ENCODE measurements at regions not wholly inside any gene's neighbourhood (a gene's known extent, or its start where the extent isn't known, plus 50 kb on each side); places are given as distances from the start of the nearest gene placed in this dataset.

- no peak overlapping the region for H2AFZ ChIP-seq (ENCODE audit: low read length)
Observed at GRCh38 chr4:137300776-137301175, 231.5 kb downstream of the PCDH18 start.

GRCh38 chr4:137299281-137299680 is 233.0 kb downstream of the PCDH18 start:
- H4K20me1 ChIP-seq (ENCODE audit: insufficient read depth, low read depth, low read length): no peaks in the 10 kb centered on the region
- H3K4me3 ChIP-seq (ENCODE audit: low read length): no peak overlapping the region
- no peaks in the 10 kb centered on the region; the same call in 1 of the 2 replicates for H3K9me2 ChIP-seq (replicated peaks; ENCODE audit: insufficient read depth, low read length)
- no peaks in the 10 kb centered on the region for H3K36me3 ChIP-seq (ENCODE audit: insufficient read depth, low read length)
- H3K4me2 ChIP-seq (ENCODE audit: low read depth, low read length, poor library complexity, severe bottlenecking): no peak overlapping the region
- no peaks in the 10 kb centered on the region for H3K27me3 ChIP-seq (ENCODE audit: low read length)
- DNase-seq: no peak
- peaks cover 3% of the 10 kb centered on the region for H3K9me3 ChIP-seq (ENCODE audit: low read length)
- no peaks in the 10 kb centered on the region for H3K79me2 ChIP-seq (ENCODE audit: low read length)
- no peak overlapping the region for H3K9ac ChIP-seq (ENCODE audit: low read length)
- no peak overlapping the region for H3K27ac ChIP-seq (ENCODE audit: low read length)
- H2AFZ ChIP-seq (ENCODE audit: low read length): no peak overlapping the region
- no peaks in the 10 kb centered on the region for H3K4me1 ChIP-seq (ENCODE audit: low read length)

More at GRCh38 chr4:137300776-137301175, 231.5 kb downstream of the PCDH18 start:
- Histone ChIP-seq H3K27me3 (ENCODE audit: low read length) (no peaks in the 10 kb centered on the region), H3K9me3 (ENCODE audit: low read length) (peaks cover 3% of the 10 kb centered on the region), H3K79me2 (ENCODE audit: low read length) (no peaks in the 10 kb centered on the region), H3K4me2 (ENCODE audit: low read depth, low read length, poor library complexity, severe bottlenecking) (no peak overlapping the region), H3K27ac (ENCODE audit: low read length) (no peak overlapping the region), H4K20me1 (ENCODE audit: insufficient read depth, low read depth, low read length) (no peaks in the 10 kb centered on the region), H3K36me3 (ENCODE audit: insufficient read depth, low read length) (no peaks in the 10 kb centered on the region), H3K4me1 (ENCODE audit: low read length) (no peaks in the 10 kb centered on the region), H3K4me3 (ENCODE audit: low read length) (no peak overlapping the region), H3K9me2 (replicated peaks; ENCODE audit: insufficient read depth, low read length) (no peaks in the 10 kb centered on the region; the same call in 1 of the 2 replicates), H3K9ac (ENCODE audit: low read length) (no peak overlapping the region)
- DNase-seq: no peak

GRCh38 chr4:137293281-137293680 is 239.0 kb downstream of the PCDH18 start:
- Histone ChIP-seq H3K4me3 (ENCODE audit: low read length) (no peak overlapping the region), H3K27ac (ENCODE audit: low read length) (no peak overlapping the region), H4K20me1 (ENCODE audit: insufficient read depth, low read depth, low read length) (no peaks in the 10 kb centered on the region), H3K4me2 (ENCODE audit: low read depth, low read length, poor library complexity, severe bottlenecking) (no peak overlapping the region), H3K9me3 (ENCODE audit: low read length) (peaks cover 7% of the 10 kb centered on the region), H3K79me2 (ENCODE audit: low read length) (no peaks in the 10 kb centered on the region), H3K36me3 (ENCODE audit: insufficient read depth, low read length) (no peaks in the 10 kb centered on the region), H3K9me2 (replicated peaks; ENCODE audit: insufficient read depth, low read length) (no peaks in the 10 kb centered on the region; the same call in 1 of the 2 replicates), H3K27me3 (ENCODE audit: low read length) (no peaks in the 10 kb centered on the region), H3K4me1 (ENCODE audit: low read length) (no peaks in the 10 kb centered on the region), H3K9ac (ENCODE audit: low read length) (no peak overlapping the region), H2AFZ (ENCODE audit: low read length) (no peak overlapping the region)
- no peak for DNase-seq

- no peaks in the 10 kb centered on the region for H3K36me3 ChIP-seq (ENCODE audit: insufficient read depth, low read length)
- H2AFZ ChIP-seq (ENCODE audit: low read length): no peak overlapping the region
- no peak overlapping the region for H3K4me3 ChIP-seq (ENCODE audit: low read length)
- no peak overlapping the region for H3K4me2 ChIP-seq (ENCODE audit: low read depth, low read length, poor library complexity, severe bottlenecking)
- no peaks in the 10 kb centered on the region for H3K79me2 ChIP-seq (ENCODE audit: low read length)
- H3K9ac ChIP-seq (ENCODE audit: low read length): no peak overlapping the region
- H3K27me3 ChIP-seq (ENCODE audit: low read length): no peaks in the 10 kb centered on the region
- H3K27ac ChIP-seq (ENCODE audit: low read length): no peak overlapping the region
- H3K4me1 ChIP-seq (ENCODE audit: low read length): no peaks in the 10 kb centered on the region
- H3K9me3 ChIP-seq (ENCODE audit: low read length): no peaks in the 10 kb centered on the region; the same call in 1 of the 2 replicates
- no peak for DNase-seq
- H4K20me1 ChIP-seq (ENCODE audit: insufficient read depth, low read depth, low read length): no peaks in the 10 kb centered on the region
- H3K9me2 ChIP-seq (replicated peaks; ENCODE audit: insufficient read depth, low read length): no peaks in the 10 kb centered on the region; the same call in 1 of the 2 replicates
Observed at GRCh38 chr4:137283737-137284136, 248.6 kb downstream of the PCDH18 start.

- Histone ChIP-seq H3K9me3 (ENCODE audit: low read length) (peaks cover 5% of the 10 kb centered on the region; the same call in 1 of the 2 replicates), H3K27me3 (ENCODE audit: low read length) (no peaks in the 10 kb centered on the region), H3K4me1 (ENCODE audit: low read length) (no peaks in the 10 kb centered on the region), H2AFZ (ENCODE audit: low read length) (no peak overlapping the region), H3K4me2 (ENCODE audit: low read depth, low read length, poor library complexity, severe bottlenecking) (no peak overlapping the region), H3K79me2 (ENCODE audit: low read length) (no peaks in the 10 kb centered on the region), H3K27ac (ENCODE audit: low read length) (no peak overlapping the region), H3K4me3 (ENCODE audit: low read length) (no peak overlapping the region), H4K20me1 (ENCODE audit: insufficient read depth, low read depth, low read length) (no peaks in the 10 kb centered on the region), H3K9me2 (replicated peaks; ENCODE audit: insufficient read depth, low read length) (no peaks in the 10 kb centered on the region; the same call in 1 of the 2 replicates), H3K9ac (ENCODE audit: low read length) (no peak overlapping the region), H3K36me3 (ENCODE audit: insufficient read depth, low read length) (no peaks in the 10 kb centered on the region)
- no peak for DNase-seq
Observed at GRCh38 chr4:137278431-137278830, 253.9 kb downstream of the PCDH18 start.

GRCh38 chr4:137274404-137274803 is 257.9 kb downstream of the PCDH18 start:
- Histone ChIP-seq H4K20me1 (ENCODE audit: insufficient read depth, low read depth, low read length) (no peaks in the 10 kb centered on the region), H3K36me3 (ENCODE audit: insufficient read depth, low read length) (no peaks in the 10 kb centered on the region), H3K27ac (ENCODE audit: low read length) (no peak overlapping the region), H3K4me3 (ENCODE audit: low read length) (no peak overlapping the region), H3K79me2 (ENCODE audit: low read length) (no peaks in the 10 kb centered on the region), H3K9ac (ENCODE audit: low read length) (no peak overlapping the region), H3K9me3 (ENCODE audit: low read length) (peaks cover 23% of the 10 kb centered on the region), H3K27me3 (ENCODE audit: low read length) (no peaks in the 10 kb centered on the region), H3K4me2 (ENCODE audit: low read depth, low read length, poor library complexity, severe bottlenecking) (no peak overlapping the region), H3K9me2 (replicated peaks; ENCODE audit: insufficient read depth, low read length) (no peaks in the 10 kb centered on the region), H3K4me1 (ENCODE audit: low read length) (no peaks in the 10 kb centered on the region), H2AFZ (ENCODE audit: low read length) (no peak overlapping the region)
- DNase-seq: no peak

GRCh38 chr4:137267024-137267423 is 265.3 kb downstream of the PCDH18 start:
- no peak overlapping the region for H3K4me2 ChIP-seq (ENCODE audit: low read depth, low read length, poor library complexity, severe bottlenecking)

GRCh38 chr4:137266511-137266910 is 265.8 kb downstream of the PCDH18 start:
- Histone ChIP-seq H3K79me2 (ENCODE audit: low read length) (no peaks in the 10 kb centered on the region), H3K4me1 (ENCODE audit: low read length) (no peaks in the 10 kb centered on the region), H3K9ac (ENCODE audit: low read length) (no peak overlapping the region)

More at GRCh38 chr4:137267024-137267423, 265.3 kb downstream of the PCDH18 start:
- H3K9me3 ChIP-seq (ENCODE audit: low read length): peaks cover 26% of the 10 kb centered on the region
- H3K27ac ChIP-seq (ENCODE audit: low read length): no peak overlapping the region
- no peaks in the 10 kb centered on the region for H3K9me2 ChIP-seq (replicated peaks; ENCODE audit: insufficient read depth, low read length)
- no peaks in the 10 kb centered on the region for H3K27me3 ChIP-seq (ENCODE audit: low read length)
- H3K9ac ChIP-seq (ENCODE audit: low read length): no peak overlapping the region
- H3K36me3 ChIP-seq (ENCODE audit: insufficient read depth, low read length): no peaks in the 10 kb centered on the region
- H4K20me1 ChIP-seq (ENCODE audit: insufficient read depth, low read depth, low read length): no peaks in the 10 kb centered on the region
- H2AFZ ChIP-seq (ENCODE audit: low read length): no peak overlapping the region
- no peaks in the 10 kb centered on the region for H3K4me1 ChIP-seq (ENCODE audit: low read length)
- H3K4me3 ChIP-seq (ENCODE audit: low read length): no peak overlapping the region
- no peaks in the 10 kb centered on the region for H3K79me2 ChIP-seq (ENCODE audit: low read length)
- no peak for DNase-seq

More at GRCh38 chr4:137266511-137266910, 265.8 kb downstream of the PCDH18 start:
- Histone ChIP-seq H3K9me3 (ENCODE audit: low read length) (peaks cover 23% of the 10 kb centered on the region), H3K27ac (ENCODE audit: low read length) (no peak overlapping the region), H3K4me3 (ENCODE audit: low read length) (no peak overlapping the region), H3K27me3 (ENCODE audit: low read length) (no peaks in the 10 kb centered on the region), H3K36me3 (ENCODE audit: insufficient read depth, low read length) (no peaks in the 10 kb centered on the region), H2AFZ (ENCODE audit: low read length) (no peak overlapping the region), H4K20me1 (ENCODE audit: insufficient read depth, low read depth, low read length) (no peaks in the 10 kb centered on the region), H3K9me2 (replicated peaks; ENCODE audit: insufficient read depth, low read length) (no peaks in the 10 kb centered on the region), H3K4me2 (ENCODE audit: low read depth, low read length, poor library complexity, severe bottlenecking) (no peak overlapping the region)
- no peak for DNase-seq
